GM06990 (cell line): ENCODE measurements at regions not wholly inside any gene's neighbourhood (a gene's known extent, or its start where the extent isn't known, plus 50 kb on each side); places are given as distances from the start of the nearest gene placed in this dataset.

Experiments
- DNase-seq: peaks from one replicate; pipeline ENCODE4 v3.0.0-alpha.2; 2011; ENCODE audit not compliant: insufficient read length; ENCODE audit errors: extremely low read depth
- H3K27me3 ChIP-seq: replicated peaks from 2 replicates; pipeline ENCODE4 v1.6.0; 2011; ENCODE audit warnings: low read length; ENCODE audit not compliant: control insufficient read depth, insufficient read depth
- H3K36me3 ChIP-seq: 2 replicates; pipeline ENCODE4 v1.5.1; 2011; ENCODE audit warnings: low read length; ENCODE audit not compliant: control insufficient read depth, insufficient read depth
- H3K4me3 ChIP-seq: replicated peaks from 2 replicates; pipeline ENCODE4 v1.5.1; 2011; ENCODE audit warnings: low read depth, mild to moderate bottlenecking, control low read depth, low read length
- TF ChIP-seq, protein P1 (sequence below): IDR thresholded peaks from 2 replicates; pipeline ENCODE4 v1.5.1; 2011; ENCODE audit warnings: low read length, control low read depth, mild to moderate bottlenecking, inconsistent platforms; ENCODE audit not compliant: insufficient read depth, poor library complexity, severe bottlenecking

DNA sequence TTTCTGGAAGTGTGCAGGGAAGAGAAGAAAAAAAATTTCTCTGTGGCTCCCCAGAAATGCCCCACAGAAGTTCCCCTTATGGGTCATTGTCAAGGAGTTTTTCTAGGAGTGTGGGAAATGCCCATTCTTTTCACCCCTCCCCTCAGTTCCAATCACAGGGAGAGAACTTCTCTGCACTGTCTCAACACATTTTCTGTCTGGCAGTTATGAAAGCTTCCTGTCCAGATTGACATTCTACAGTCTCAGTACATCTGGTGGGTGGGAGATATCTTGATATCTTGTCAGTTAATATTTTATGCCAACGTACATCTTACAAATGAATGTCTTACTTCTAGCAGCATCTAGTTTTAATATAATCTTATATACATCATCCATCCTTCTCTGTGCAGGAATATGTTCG is 566.8 kb upstream of the AADAT start:
- DNase-seq, result no peak
- H3K4me3 ChIP-seq, result no peak overlapping the region
- no peaks in the 10 kb centered on the region for H3K27me3 ChIP-seq
- TF ChIP-seq, protein P1, sequence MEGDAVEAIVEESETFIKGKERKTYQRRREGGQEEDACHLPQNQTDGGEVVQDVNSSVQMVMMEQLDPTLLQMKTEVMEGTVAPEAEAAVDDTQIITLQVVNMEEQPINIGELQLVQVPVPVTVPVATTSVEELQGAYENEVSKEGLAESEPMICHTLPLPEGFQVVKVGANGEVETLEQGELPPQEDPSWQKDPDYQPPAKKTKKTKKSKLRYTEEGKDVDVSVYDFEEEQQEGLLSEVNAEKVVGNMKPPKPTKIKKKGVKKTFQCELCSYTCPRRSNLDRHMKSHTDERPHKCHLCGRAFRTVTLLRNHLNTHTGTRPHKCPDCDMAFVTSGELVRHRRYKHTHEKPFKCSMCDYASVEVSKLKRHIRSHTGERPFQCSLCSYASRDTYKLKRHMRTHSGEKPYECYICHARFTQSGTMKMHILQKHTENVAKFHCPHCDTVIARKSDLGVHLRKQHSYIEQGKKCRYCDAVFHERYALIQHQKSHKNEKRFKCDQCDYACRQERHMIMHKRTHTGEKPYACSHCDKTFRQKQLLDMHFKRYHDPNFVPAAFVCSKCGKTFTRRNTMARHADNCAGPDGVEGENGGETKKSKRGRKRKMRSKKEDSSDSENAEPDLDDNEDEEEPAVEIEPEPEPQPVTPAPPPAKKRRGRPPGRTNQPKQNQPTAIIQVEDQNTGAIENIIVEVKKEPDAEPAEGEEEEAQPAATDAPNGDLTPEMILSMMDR, result no peak
- H3K36me3 ChIP-seq, result no peaks in the 10 kb centered on the region

DNA sequence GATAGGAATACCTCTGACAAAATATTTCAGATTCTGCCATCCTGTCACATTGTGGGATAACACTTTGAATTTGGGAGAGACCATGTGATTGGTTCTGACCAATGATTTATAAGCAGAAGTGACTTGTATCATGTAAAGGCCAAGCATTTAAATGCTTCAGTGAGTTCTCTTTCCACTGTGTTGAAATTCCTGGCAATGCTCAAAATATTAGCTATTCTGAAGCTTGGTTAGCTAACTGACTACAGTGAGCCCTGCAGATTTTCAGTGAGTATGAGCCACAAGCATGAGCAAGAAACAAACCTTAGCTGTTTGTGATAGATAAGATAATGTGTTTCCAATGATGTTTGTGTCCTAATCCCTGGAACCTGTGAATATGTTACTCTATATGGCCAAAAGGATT is 562.8 kb upstream of the AADAT start:
- DNase-seq, result no peak
- H3K4me3 ChIP-seq, result no peak overlapping the region
- TF ChIP-seq, protein P1, result no peak
- H3K36me3 ChIP-seq, result no peaks in the 10 kb centered on the region
- no peaks in the 10 kb centered on the region for H3K27me3 ChIP-seq

DNA sequence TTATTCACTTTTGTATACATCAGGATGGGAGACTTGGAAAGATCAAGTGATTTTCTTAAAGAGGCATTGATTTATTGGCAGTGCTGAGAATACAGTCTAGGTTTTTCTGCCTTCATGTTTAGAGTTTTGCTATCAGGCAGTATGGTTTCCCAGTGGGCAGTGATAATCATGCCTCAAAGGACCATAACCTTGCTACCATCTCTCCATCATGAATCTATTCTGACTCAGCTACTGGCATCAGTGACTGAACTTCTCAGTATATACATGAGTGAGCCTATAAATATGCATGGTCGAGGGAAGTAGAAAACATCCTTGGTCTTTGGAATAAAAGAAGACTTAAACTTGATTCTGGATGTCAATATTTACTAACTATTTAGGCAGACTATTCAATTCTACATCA is 562.0 kb upstream of the AADAT start:
- Histone ChIP-seq H3K36me3 (no peaks in the 10 kb centered on the region), H3K27me3 (no peaks in the 10 kb centered on the region), H3K4me3 (no peak overlapping the region)
- TF ChIP-seq, protein P1, result no peak
- no peak for DNase-seq

DNA sequence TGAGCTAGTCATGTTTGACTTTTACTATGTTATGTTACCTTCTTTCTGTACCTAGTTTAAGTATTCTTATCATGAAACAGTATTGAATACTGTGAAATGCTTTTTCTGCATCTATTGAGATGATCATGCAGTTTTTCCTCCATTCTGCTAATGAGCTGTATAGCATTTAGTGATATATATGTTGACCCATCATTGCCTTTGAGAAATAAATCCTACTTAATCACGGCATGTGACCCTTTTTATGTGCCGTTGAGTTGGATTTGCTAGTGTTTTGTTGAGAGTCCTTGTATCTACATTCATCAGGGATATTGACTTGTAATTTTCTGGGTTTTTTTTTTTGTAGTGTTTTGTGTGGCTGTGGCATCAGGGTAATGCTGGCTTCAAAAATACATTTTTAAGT is 537.7 kb upstream of the AADAT start:
- DNase-seq, result no peak
- H3K36me3 ChIP-seq, result no peaks in the 10 kb centered on the region
- TF ChIP-seq, protein P1, result no peak
- H3K27me3 ChIP-seq, result no peaks in the 10 kb centered on the region
- no peak overlapping the region for H3K4me3 ChIP-seq

DNA sequence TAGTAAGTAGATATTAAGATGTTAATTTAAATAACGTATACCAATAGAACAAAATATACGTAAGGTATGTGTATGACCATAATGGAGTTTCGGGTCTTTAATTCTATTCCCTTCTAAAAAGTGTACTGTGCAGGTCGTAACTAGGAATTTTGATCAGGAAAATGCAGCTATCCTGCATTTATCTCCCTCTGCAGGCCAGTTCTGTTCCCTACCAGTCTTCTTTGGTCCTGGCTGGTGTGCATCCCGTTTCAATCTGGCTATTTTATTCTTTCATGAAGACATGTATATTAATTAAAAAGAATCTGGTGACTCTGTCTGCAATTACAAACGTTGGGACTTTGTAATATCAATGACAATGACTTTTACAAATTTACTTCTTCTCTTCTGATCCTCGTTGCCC is 534.1 kb upstream of the AADAT start:
- TF ChIP-seq, protein P1, result no peak
- Histone ChIP-seq H3K4me3 (no peak overlapping the region), H3K27me3 (no peaks in the 10 kb centered on the region), H3K36me3 (no peaks in the 10 kb centered on the region)
- DNase-seq, result no peak

DNA sequence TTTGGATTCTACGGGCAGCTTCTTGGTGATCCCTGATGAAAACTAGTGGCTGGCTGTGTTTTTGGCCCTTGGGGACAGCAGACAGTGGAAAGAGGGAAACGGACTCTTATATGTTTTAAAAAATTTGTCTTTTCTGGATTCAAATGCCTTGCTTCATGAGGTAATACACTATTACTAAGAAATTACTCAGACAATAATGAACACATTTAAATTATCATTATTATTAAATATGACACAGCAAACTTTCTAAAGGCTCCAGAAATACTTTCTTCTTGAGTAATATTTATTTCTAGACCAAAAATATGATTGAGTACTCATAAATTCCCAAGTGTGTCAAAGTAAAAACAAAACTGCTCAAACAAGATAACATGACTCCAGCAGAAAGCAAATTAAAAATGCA is 520.7 kb upstream of the AADAT start:
- Histone ChIP-seq H3K36me3 (no peaks in the 10 kb centered on the region), H3K27me3 (no peaks in the 10 kb centered on the region), H3K4me3 (no peak overlapping the region)
- TF ChIP-seq, protein P1, result no peak
- no peak for DNase-seq
